WI38 (cell line): ENCODE measurements at regions not wholly inside any gene's neighbourhood (a gene's known extent, or its start where the extent isn't known, plus 50 kb on each side); places are given as distances from the start of the nearest gene placed in this dataset.

Experiments
- H3K4me3 ChIP-seq: 2 replicates; pipeline ENCODE4 v1.5.1; 2011; ENCODE audit warnings: low read depth, mild to moderate bottlenecking, control low read depth, low read length
- CTCF ChIP-seq: IDR thresholded peaks from 2 replicates; pipeline ENCODE4 v1.5.1; 2012; ENCODE audit warnings: low read depth, mild to moderate bottlenecking, control low read depth, low read length

- H3K4me3 ChIP-seq, result no peak overlapping the region
- TF ChIP-seq CTCF, result no peak
These were observed 987.0 kb upstream of the MAP3K7 start for GRCh38 chr6:91573826-91574416.

- no peak for TF ChIP-seq CTCF
- no peak overlapping the region for H3K4me3 ChIP-seq
These were observed 986.0 kb upstream of the MAP3K7 start for GRCh38 chr6:91572878-91573277.

GRCh38 chr6:91569071-91569470 is 982.2 kb upstream of the MAP3K7 start:
- TF ChIP-seq CTCF, result no peak

GRCh38 chr6:91566467-91566866 is 979.6 kb upstream of the MAP3K7 start:
- TF ChIP-seq CTCF, result no peak

More at GRCh38 chr6:91569071-91569470, 982.2 kb upstream of the MAP3K7 start:
- H3K4me3 ChIP-seq, result no peak overlapping the region

GRCh38 chr6:91565207-91565606 is 978.3 kb upstream of the MAP3K7 start:
- no peak overlapping the region for H3K4me3 ChIP-seq
- TF ChIP-seq CTCF, result no peak

More at GRCh38 chr6:91566467-91566866, 979.6 kb upstream of the MAP3K7 start:
- H3K4me3 ChIP-seq, result no peak overlapping the region

GRCh38 chr6:91562955-91563354 is 976.1 kb upstream of the MAP3K7 start:
- no peak for TF ChIP-seq CTCF
- H3K4me3 ChIP-seq, result no peak overlapping the region

- no peak for TF ChIP-seq CTCF
- no peak overlapping the region for H3K4me3 ChIP-seq
These were observed 973.5 kb upstream of the MAP3K7 start for GRCh38 chr6:91560409-91560808.
